DND-41 (cell line): ENCODE measurements at regions not wholly inside any gene's neighbourhood (a gene's known extent, or its start where the extent isn't known, plus 50 kb on each side); places are given as distances from the start of the nearest gene placed in this dataset.

Experiments used
- ATAC-seq: fragments of 200-7000 bp; cut with Tn5 transposase; 3 replicates; pipeline ENCODE4 v1.9.1; 2021; ENCODE audit warnings: low read depth; ENCODE audit not compliant: insufficient read depth
- DNase-seq: peaks from one replicate; pipeline ENCODE4 v3.0.0-alpha.2; 2020
- H2AFZ ChIP-seq: 2 replicates; pipeline ENCODE4 v1.6.0; 2012; ENCODE audit warnings: low read depth, low read length
- H3K27ac ChIP-seq: 2 replicates; pipeline ENCODE4 v1.5.1; 2012; ENCODE audit warnings: low read length, inconsistent platforms
- H3K27me3 ChIP-seq: fragments of 200-600 bp; sonication (generic); 2 replicates; pipeline ENCODE4 v1.6.0; 2012; ENCODE audit warnings: low read length, mild to moderate bottlenecking, inconsistent platforms; ENCODE audit not compliant: insufficient read depth, poor library complexity
- H3K36me3 ChIP-seq: 2 replicates; pipeline ENCODE4 v1.5.1; 2012; ENCODE audit warnings: low read length, inconsistent platforms; ENCODE audit not compliant: insufficient read depth
- H3K4me1 ChIP-seq: 2 replicates; pipeline ENCODE4 v1.5.1; 2012; ENCODE audit warnings: mild to moderate bottlenecking, low read length; ENCODE audit not compliant: insufficient read depth
- H3K4me2 ChIP-seq: 2 replicates; pipeline ENCODE4 v1.6.0; 2012; ENCODE audit warnings: mild to moderate bottlenecking, moderate library complexity, low read length, inconsistent platforms; ENCODE audit not compliant: insufficient read depth
- H3K4me3 ChIP-seq, 2 experiments: fragments of 200-600 bp in 1 of 2; shearing (Covaris generic) in 1 of 2; 2 replicates each; pipeline ENCODE4 v1.5.1; 2012 to 2016; ENCODE audit warnings: inconsistent platforms in 2 of 2, low read length in 2 of 2, mild to moderate bottlenecking in 2 of 2, low read depth in 1 of 2, moderate library complexity in 1 of 2
- H3K79me2 ChIP-seq: 2 replicates; pipeline ENCODE4 v1.6.0; 2012; ENCODE audit warnings: low read length, inconsistent platforms; ENCODE audit not compliant: insufficient read depth
- H3K9ac ChIP-seq: 2 replicates; pipeline ENCODE4 v1.6.0; 2012; ENCODE audit warnings: low read depth, mild to moderate bottlenecking, inconsistent platforms, low read length, moderate library complexity
- H3K9me3 ChIP-seq: 2 replicates; pipeline ENCODE4 v1.5.1; 2012; ENCODE audit warnings: low read length, moderate library complexity, mild to moderate bottlenecking, inconsistent platforms; ENCODE audit not compliant: insufficient read depth, severe bottlenecking
- H4K20me1 ChIP-seq: 2 replicates; pipeline ENCODE4 v1.6.0; 2012; ENCODE audit warnings: low read length; ENCODE audit not compliant: insufficient read depth
- CTCF ChIP-seq: IDR thresholded peaks from 2 replicates; pipeline ENCODE4 v1.5.1; 2012; ENCODE audit warnings: borderline replicate concordance, low read length, moderate library complexity, mild to moderate bottlenecking; ENCODE audit not compliant: poor library complexity, severe bottlenecking; ENCODE audit errors: extremely low read depth
- EZH2 ChIP-seq: IDR thresholded peaks from 3 replicates; pipeline ENCODE4 v1.6.1; 2012; ENCODE audit warnings: borderline replicate concordance, low read depth, mild to moderate bottlenecking, moderate library complexity, low read length, inconsistent platforms; ENCODE audit not compliant: severe bottlenecking

GRCh38 chr1:67955591-67955990, 94.8 kb downstream of the DIRAS3 start:
- Histone ChIP-seq H4K20me1 (no peaks in the 10 kb centered on the region), H3K36me3 (no peaks in the 10 kb centered on the region), H3K9ac (no peak overlapping the region), H2AFZ (no peak overlapping the region), H3K4me2 (no peak overlapping the region), H3K27me3 (no peaks in the 10 kb centered on the region), H3K9me3 (no peaks in the 10 kb centered on the region), H3K4me3 (no peak overlapping the region), H3K4me1 (no peaks in the 10 kb centered on the region), H3K79me2 (no peaks in the 10 kb centered on the region), H3K27ac (no peak overlapping the region)
- ATAC-seq (no peak), DNase-seq (no peak)
- no peak for TF ChIP-seq CTCF
- no peak for TF ChIP-seq EZH2

DNA sequence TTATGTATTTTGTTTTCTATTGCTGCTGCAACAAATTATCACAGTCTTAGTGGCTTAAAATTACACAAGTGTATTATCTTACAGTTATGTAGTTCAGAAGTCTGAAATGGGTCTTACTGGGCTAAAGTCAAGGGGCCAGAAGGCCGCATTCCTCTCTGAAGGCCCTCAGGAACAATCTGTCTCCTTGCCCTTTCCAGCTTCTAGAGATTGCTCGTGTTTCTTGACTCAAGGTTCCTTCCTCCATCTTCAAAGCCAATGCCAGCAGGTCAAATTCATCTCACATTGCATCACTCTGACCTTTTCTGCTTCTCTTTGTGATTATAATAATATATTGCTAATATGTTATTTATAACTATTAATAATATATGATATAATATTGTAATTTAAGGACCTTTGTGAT, 97.1 kb downstream of the DIRAS3 start:
- TF ChIP-seq EZH2 (no peak), CTCF (no peak)
- ATAC-seq = no peak

DNA sequence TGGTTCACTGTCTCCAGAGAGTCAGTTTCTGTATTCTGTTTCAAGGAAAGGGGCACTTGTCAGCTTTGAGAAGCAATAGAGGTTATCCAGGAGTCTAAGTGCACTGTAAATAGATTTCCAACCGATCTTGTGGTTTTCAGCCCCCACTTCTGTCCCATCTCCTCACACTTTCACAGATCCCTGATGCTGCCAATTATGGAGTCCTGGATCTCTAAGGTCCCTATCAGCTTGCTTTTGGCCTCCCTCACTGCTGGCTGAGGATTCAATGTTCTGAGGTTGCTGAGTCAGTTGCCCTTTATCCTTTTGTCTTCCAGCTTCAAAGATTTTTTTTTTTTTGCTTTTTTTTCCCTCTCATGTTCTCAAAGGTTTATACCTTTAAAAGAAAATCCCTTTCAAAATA, 98.4 kb downstream of the DIRAS3 start:
- no peaks in the 10 kb centered on the region for H3K79me2 ChIP-seq
- no peaks in the 10 kb centered on the region for H3K9me3 ChIP-seq
- no peaks in the 10 kb centered on the region for H4K20me1 ChIP-seq
- DNase-seq (no peak), ATAC-seq (no peak)
- H3K27ac ChIP-seq = no peak overlapping the region
- no peak overlapping the region for H3K4me2 ChIP-seq
- no peak overlapping the region for H2AFZ ChIP-seq
- H3K9ac ChIP-seq = no peak overlapping the region
- no peaks in the 10 kb centered on the region for H3K36me3 ChIP-seq
- no peaks in the 10 kb centered on the region for H3K27me3 ChIP-seq
- H3K4me1 ChIP-seq = no peaks in the 10 kb centered on the region
- TF ChIP-seq EZH2 = no peak
- no peak for TF ChIP-seq CTCF
- no peak overlapping the region for H3K4me3 ChIP-seq

More for the DNA sequence above, 97.1 kb downstream of the DIRAS3 start:
- Histone ChIP-seq H3K4me2 (no peak overlapping the region), H3K36me3 (no peaks in the 10 kb centered on the region), H3K4me1 (no peaks in the 10 kb centered on the region), H3K9me3 (no peaks in the 10 kb centered on the region), H3K27ac (no peak overlapping the region), H2AFZ (no peak overlapping the region), H3K9ac (no peak overlapping the region), H3K4me3 (no peak overlapping the region), H4K20me1 (no peaks in the 10 kb centered on the region), H3K27me3 (no peaks in the 10 kb centered on the region), H3K79me2 (no peaks in the 10 kb centered on the region)
- DNase-seq = no peak

DNA sequence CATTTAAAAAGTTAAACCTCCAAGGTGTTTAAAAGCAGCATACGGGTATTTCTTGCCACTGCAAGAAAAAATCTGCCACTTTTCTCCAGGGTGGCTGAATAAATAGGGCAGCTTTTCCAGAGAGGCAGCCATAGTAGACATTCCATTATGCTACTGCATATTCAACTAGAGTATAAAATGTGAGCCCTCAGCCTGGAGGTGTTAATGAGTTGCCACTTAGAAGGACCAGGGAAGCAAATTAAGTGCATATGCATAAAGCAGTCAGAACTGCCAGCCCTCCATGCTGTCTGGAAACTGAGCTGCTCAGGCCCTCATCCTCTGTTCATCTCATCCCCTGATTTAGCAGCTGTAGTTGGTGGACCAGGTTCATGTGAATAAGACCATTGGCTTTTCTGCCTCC, 99.4 kb downstream of the DIRAS3 start:
- ATAC-seq (no peak), DNase-seq (no peak)
- Histone ChIP-seq H3K9ac (no peak overlapping the region), H4K20me1 (no peaks in the 10 kb centered on the region), H3K9me3 (no peaks in the 10 kb centered on the region), H3K36me3 (no peaks in the 10 kb centered on the region), H3K27me3 (no peaks in the 10 kb centered on the region), H3K4me3 (no peak overlapping the region), H2AFZ (no peak overlapping the region), H3K27ac (no peak overlapping the region), H3K79me2 (no peaks in the 10 kb centered on the region), H3K4me2 (no peak overlapping the region), H3K4me1 (no peaks in the 10 kb centered on the region)
- no peak for TF ChIP-seq EZH2
- no peak for TF ChIP-seq CTCF
